Ascending aorta (tissue), 2 donors: ENCODE measurements at regions not wholly inside any gene's neighbourhood (a gene's known extent, or its start where the extent isn't known, plus 50 kb on each side); places are given as distances from the start of the nearest gene placed in this dataset.
A peak's percentile ranks its signal among the peaks of the same experiment; 100 is the strongest.

Experiments used
- DNase-seq, 2 donors: peaks; one replicate each; pipeline ENCODE4 v3.0.0-alpha.2; 2019; ENCODE audit warnings: low spot score in 2 of 2
- H3K27ac ChIP-seq, 2 donors: fragments of 200-600 bp; sonication (generic); one replicate each; pipeline ENCODE4 v1.5.1; 2016 to 2017; ENCODE audit warnings: mild to moderate bottlenecking in 1 of 2
- H3K27me3 ChIP-seq: fragments of 200-600 bp; sonication (generic); one replicate; pipeline ENCODE4 v1.5.1; 2017
- H3K36me3 ChIP-seq, 2 donors: fragments of 200-600 bp; sonication (generic); one replicate each; pipeline ENCODE4 v1.5.1; 2016
- H3K4me1 ChIP-seq, 2 donors: fragments of 200-600 bp; sonication (generic); one replicate each; pipeline ENCODE4 v1.5.1; 2016 to 2017; ENCODE audit warnings: mild to moderate bottlenecking in 1 of 2
- H3K4me3 ChIP-seq, 2 donors: fragments of 200-600 bp; sonication (generic); one replicate each; pipeline ENCODE4 v1.5.1; 2016 to 2017; ENCODE audit warnings: mild to moderate bottlenecking in 1 of 2
- H3K9me3 ChIP-seq, 2 donors: fragments of 200-600 bp; sonication (generic); one replicate each; pipeline ENCODE4 v1.5.1; 2016
- CTCF ChIP-seq, 3 experiments: fragments of 200-600 bp in 2 of 3; fragments of 450-650 bp in 1 of 3; sonication (generic) in 2 of 3; IDR thresholded peaks; one replicate each; pipeline ENCODE4 v1.5.1; 2016 to 2019; ENCODE audit warnings: antibody characterized with exemption in 3 of 3, mild to moderate bottlenecking in 1 of 3, moderate library complexity in 1 of 3
- intact Hi-C: fragments of 100-400 bp; cut with DNase I; formaldehyde crosslinking; loops from one replicate; pipeline ENCODE4 v1.15.1; 2023

GRCh38 chr6:26193467-26194328 is 106.5 kb downstream of the HFE start:
- intact Hi-C loops: no loop called here

GRCh38 chr6:26194329-26194701 is 107.1 kb downstream of the HFE start:
- no peaks in the 10 kb centered on the region for H3K36me3 ChIP-seq
- H3K4me1 ChIP-seq: peaks cover 9% of the 10 kb centered on the region in 2 donors
- H3K27ac ChIP-seq: peak overlapping the region; percentile 92 to 95
- DNase-seq: no peak
- H3K4me3 ChIP-seq: peak overlapping the region; percentile 62 to 86
- TF ChIP-seq CTCF (IDR thresholded peaks at IDR 0.05): no peak
- no peaks in the 10 kb centered on the region for H3K9me3 ChIP-seq
- H3K27me3 ChIP-seq: no peaks in the 10 kb centered on the region
- intact Hi-C loops: no loop called here

More at GRCh38 chr6:26193467-26194328, 106.5 kb downstream of the HFE start:
- H3K4me3 ChIP-seq: no peak overlapping the region
- no peak for DNase-seq
- no peaks in the 10 kb centered on the region for H3K36me3 ChIP-seq
- peak overlapping the region; percentile 92 to 95 for H3K27ac ChIP-seq
- no peaks in the 10 kb centered on the region for H3K9me3 ChIP-seq
- peaks cover 9 to 10% of the 10 kb centered on the region in 2 donors for H3K4me1 ChIP-seq
- no peak for TF ChIP-seq CTCF (IDR thresholded peaks at IDR 0.05)
- H3K27me3 ChIP-seq: no peaks in the 10 kb centered on the region

- no peaks in the 10 kb centered on the region for H3K27me3 ChIP-seq
- intact Hi-C loops: loop anchor here (5.0 kb wide), 2 partner anchors 93 to 163 kb away; a partner anchor contains a TSS
- H3K9me3 ChIP-seq: no peaks in the 10 kb centered on the region
- no peaks in the 10 kb centered on the region for H3K36me3 ChIP-seq
- H3K4me1 ChIP-seq: peaks cover 4 to 11% of the 10 kb centered on the region in 2 donors
- H3K27ac ChIP-seq: peak overlapping the region; percentile 92 to 95
- no peak for TF ChIP-seq CTCF (IDR thresholded peaks at IDR 0.05)
- peak overlapping the region; percentile 62 to 86 for H3K4me3 ChIP-seq
- DNase-seq: no peak
Observed at GRCh38 chr6:26194816-26195375, 107.7 kb downstream of the HFE start.

- H3K36me3 ChIP-seq: no peaks in the 10 kb centered on the region
- H3K4me1 ChIP-seq: peaks cover 4 to 13% of the 10 kb centered on the region in 2 donors
- H3K9me3 ChIP-seq: no peaks in the 10 kb centered on the region
- no peak for TF ChIP-seq CTCF (IDR thresholded peaks at IDR 0.05)
- H3K27me3 ChIP-seq: no peaks in the 10 kb centered on the region
- H3K4me3 ChIP-seq: peak overlapping the region; percentile 62 to 86
- H3K27ac ChIP-seq: peak overlapping the region; percentile 92 to 95
- peak; percentile 89 to 96 for DNase-seq
- intact Hi-C loops: loop anchor here (5.0 kb wide), 2 partner anchors 93 to 163 kb away; a partner anchor contains a TSS
Observed at GRCh38 chr6:26195376-26195923, 108.2 kb downstream of the HFE start.

- H3K27ac ChIP-seq: peak overlapping the region; percentile 92 to 95
- no peaks in the 10 kb centered on the region for H3K36me3 ChIP-seq
- H3K27me3 ChIP-seq: no peaks in the 10 kb centered on the region
- no peaks in the 10 kb centered on the region for H3K9me3 ChIP-seq
- peak overlapping the region; percentile 62 to 86 for H3K4me3 ChIP-seq
- no peak for TF ChIP-seq CTCF (IDR thresholded peaks at IDR 0.05)
- intact Hi-C loops: loop anchor here (2.0 to 5.0 kb wide), 3 partner anchors 77 to 164 kb away; a partner anchor contains a TSS
- H3K4me1 ChIP-seq: peaks cover 4 to 13% of the 10 kb centered on the region in 2 donors
- no peak for DNase-seq
Observed at GRCh38 chr6:26195924-26196845, 109.0 kb downstream of the HFE start.
